WTC11 (cell line): ENCODE measurements at regions not wholly inside any gene's neighbourhood (a gene's known extent, or its start where the extent isn't known, plus 50 kb on each side); places are given as distances from the start of the nearest gene placed in this dataset.
A peak's percentile ranks its signal among the peaks of the same experiment; 100 is the strongest.

Experiments used
- ATAC-seq: fragments of 200-7000 bp; cut with Tn5 transposase; 2 replicates; pipeline ENCODE4 v1.10.0; 2021; ENCODE audit warnings: mild to moderate bottlenecking, moderate library complexity
- CTCF ChIA-PET: fragments of 300-600 bp; sonication (Branson Sonifier 250); formaldehyde crosslinking; loops from one replicate; lab custom pipeline; 2021; ENCODE audit warnings: antibody characterized with exemption; lab: Charles Lee
- POLR2A ChIA-PET: fragments of 350-600 bp; sonication (Branson Sonifier 250); formaldehyde crosslinking; loops from one replicate; lab custom pipeline; 2021; ENCODE audit warnings: antibody characterized with exemption; lab: Charles Lee
- DNase-seq: peaks from one replicate; pipeline ENCODE4 v3.0.0; 2021; ENCODE audit warnings: low spot score
- H3K27ac Mint-ChIP-seq: 2 replicates; pipeline ENCODE4 v1.8.0; 2021; ENCODE audit warnings: mixed read lengths
- H3K27me3 Mint-ChIP-seq: 2 replicates; pipeline ENCODE4 v1.8.0; 2021; ENCODE audit warnings: low read depth, mild to moderate bottlenecking, moderate library complexity, mixed read lengths
- H3K36me3 Mint-ChIP-seq: 2 replicates; pipeline ENCODE4 v1.8.0; 2021; ENCODE audit warnings: mixed read lengths
- H3K4me1 Mint-ChIP-seq: 2 replicates; pipeline ENCODE4 v1.8.0; 2022; ENCODE audit warnings: mixed read lengths
- H3K4me3 Mint-ChIP-seq: 2 replicates; pipeline ENCODE4 v1.8.0; 2021; ENCODE audit warnings: mild to moderate bottlenecking, moderate library complexity, mixed read lengths
- H3K9me3 Mint-ChIP-seq: 2 replicates; pipeline ENCODE4 v1.8.0; 2021; ENCODE audit warnings: mixed read lengths
- AFF4 ChIP-seq: sonication (generic); formaldehyde crosslinking; IDR thresholded peaks from 2 replicates; pipeline ENCODE4 v1.8.1; 2023; ENCODE audit warnings: mild to moderate bottlenecking, missing genetic modification reagents, borderline replicate concordance
- ATF1 ChIP-seq: sonication (generic); formaldehyde crosslinking; IDR thresholded peaks from 2 replicates; pipeline ENCODE4 v1.8.1; 2023; ENCODE audit warnings: mild to moderate bottlenecking, moderate library complexity, missing genetic modification reagents
- ATF3 ChIP-seq: sonication (generic); formaldehyde crosslinking; conservative IDR thresholded peaks from 2 replicates; pipeline ENCODE4 v1.8.1; 2022; ENCODE audit warnings: mild to moderate bottlenecking, missing genetic modification reagents
- CBFB ChIP-seq: sonication (generic); formaldehyde crosslinking; IDR thresholded peaks from 2 replicates; pipeline ENCODE4 v1.8.1; 2022; ENCODE audit warnings: mild to moderate bottlenecking, low read depth, missing genetic modification reagents
- CTCF ChIP-seq: fragments of 200-600 bp; IDR thresholded peaks from 2 replicates; pipeline ENCODE4 v1.8.0; 2022; ENCODE audit warnings: antibody characterized with exemption
- ELF4 ChIP-seq: sonication (generic); formaldehyde crosslinking; IDR thresholded peaks from 2 replicates; pipeline ENCODE4 v1.8.1; 2022; ENCODE audit warnings: low read depth, mild to moderate bottlenecking, moderate library complexity, missing genetic modification reagents
- FOXK1 ChIP-seq: sonication (generic); formaldehyde crosslinking; IDR thresholded peaks from 2 replicates; pipeline ENCODE4 v1.8.0; 2022; ENCODE audit warnings: mild to moderate bottlenecking, moderate library complexity, missing genetic modification reagents
- HMGA2 ChIP-seq: fragments of 250-450 bp; sonication (Bioruptor Pico); IDR thresholded peaks from 2 replicates; pipeline ENCODE4 v1.4.0; 2021; ENCODE audit warnings: mild to moderate bottlenecking, moderate library complexity
- HMGXB4 ChIP-seq: sonication (generic); formaldehyde crosslinking; IDR thresholded peaks from 2 replicates; pipeline ENCODE4 v1.8.1; 2023; ENCODE audit warnings: mild to moderate bottlenecking, moderate library complexity, missing genetic modification reagents
- IRF1 ChIP-seq: sonication (generic); formaldehyde crosslinking; IDR thresholded peaks from 2 replicates; pipeline ENCODE4 v1.8.0; 2023; ENCODE audit warnings: missing genetic modification reagents
- JAZF1 ChIP-seq: fragments of 250-450 bp; sonication (Bioruptor Pico); IDR thresholded peaks from 2 replicates; pipeline ENCODE4 v1.9.0; 2021; ENCODE audit warnings: moderate library complexity, mild to moderate bottlenecking, inconsistent platforms
- JUN ChIP-seq: sonication (generic); formaldehyde crosslinking; IDR thresholded peaks from 2 replicates; pipeline ENCODE4 v1.8.0; 2023; ENCODE audit warnings: mild to moderate bottlenecking, missing genetic modification reagents
- NFATC4 ChIP-seq: fragments of 250-450 bp; sonication (Bioruptor Pico); IDR thresholded peaks from 2 replicates; pipeline ENCODE4 v1.9.0; 2021; ENCODE audit warnings: mild to moderate bottlenecking
- NR3C1 ChIP-seq: sonication (generic); formaldehyde crosslinking; conservative IDR thresholded peaks from 2 replicates; pipeline ENCODE4 v1.8.1; 2023; ENCODE audit warnings: low read depth, mild to moderate bottlenecking, missing genetic modification reagents
- SMAD3 ChIP-seq: sonication (generic); formaldehyde crosslinking; IDR thresholded peaks from 2 replicates; pipeline ENCODE4 v1.8.0; 2022; ENCODE audit warnings: missing genetic modification reagents, mild to moderate bottlenecking, borderline replicate concordance
- SP1 ChIP-seq: sonication (generic); formaldehyde crosslinking; conservative IDR thresholded peaks from 2 replicates; pipeline ENCODE4 v1.8.1; 2022; ENCODE audit warnings: missing genetic modification reagents
- TP53 ChIP-seq: sonication (generic); formaldehyde crosslinking; IDR thresholded peaks from 2 replicates; pipeline ENCODE4 v1.8.1; 2023; ENCODE audit warnings: mild to moderate bottlenecking, missing genetic modification reagents
- ZBTB43 ChIP-seq: sonication (generic); formaldehyde crosslinking; IDR thresholded peaks from 2 replicates; pipeline ENCODE4 v1.8.1; 2023; ENCODE audit warnings: mild to moderate bottlenecking, missing genetic modification reagents
- ZNF219 ChIP-seq: sonication (generic); formaldehyde crosslinking; IDR thresholded peaks from 2 replicates; pipeline ENCODE4 v1.8.0; 2023; ENCODE audit warnings: missing genetic modification reagents, mild to moderate bottlenecking, borderline replicate concordance
- ZNF232 ChIP-seq: sonication (generic); formaldehyde crosslinking; IDR thresholded peaks from 2 replicates; pipeline ENCODE4 v1.8.0; 2022; ENCODE audit warnings: mild to moderate bottlenecking, missing genetic modification reagents
- ZNF281 ChIP-seq: sonication (generic); formaldehyde crosslinking; IDR thresholded peaks from 2 replicates; pipeline ENCODE4 v1.8.0; 2023; ENCODE audit warnings: mild to moderate bottlenecking, missing genetic modification reagents
- TF ChIP-seq, protein P1 (sequence below): sonication (generic); formaldehyde crosslinking; IDR thresholded peaks from 2 replicates; pipeline ENCODE4 v1.8.1; 2023; ENCODE audit warnings: mild to moderate bottlenecking, missing genetic modification reagents

- H3K4me1 Mint-ChIP-seq, result peaks cover 14% of the 10 kb centered on the region
- H3K9me3 Mint-ChIP-seq, result peaks cover 4% of the 10 kb centered on the region; the same call in 1 of the 2 replicates
- H3K27me3 Mint-ChIP-seq, result no peaks in the 10 kb centered on the region
- no peak overlapping the region for H3K27ac Mint-ChIP-seq
- no peak for TF ChIP-seq NFATC4
- no peak for TF ChIP-seq ATF1 (CRISPR knock-in tag)
- TF ChIP-seq ZBTB43, result no peak
- no peak for TF ChIP-seq ZNF232 (CRISPR knock-in tag)
- TF ChIP-seq FOXK1, result no peak
- TF ChIP-seq ZNF219 (CRISPR knock-in tag), result no peak
- TF ChIP-seq CTCF, result no peak
- no peak for TF ChIP-seq HMGXB4 (CRISPR knock-in tag)
- TF ChIP-seq TP53, result no peak
- TF ChIP-seq CBFB, result no peak
- no peak for DNase-seq
- POLR2A ChIA-PET, result no interaction called here
- CTCF ChIA-PET, result no interaction called here
- no peak overlapping the region for H3K4me3 Mint-ChIP-seq
- ATAC-seq, result peak; percentile 51
- H3K36me3 Mint-ChIP-seq, result peaks cover 3% of the 10 kb centered on the region; the same call in 1 of the 2 replicates
Observed at GRCh38 chr21:38605236-38605635, 107.0 kb upstream of the ERG start.

- peaks cover 5% of the 10 kb centered on the region for H3K4me1 Mint-ChIP-seq
- ATAC-seq (no peak), DNase-seq (no peak)
- H3K27ac Mint-ChIP-seq, result no peak overlapping the region
- ChIA-PET POLR2A (no interaction called here), CTCF (no interaction called here)
- peaks cover 4% of the 10 kb centered on the region; the same call in 1 of the 2 replicates for H3K9me3 Mint-ChIP-seq
- H3K27me3 Mint-ChIP-seq, result no peaks in the 10 kb centered on the region; the same call in none of the 2 replicates
- H3K4me3 Mint-ChIP-seq, result no peak overlapping the region
- peaks cover 3% of the 10 kb centered on the region; the same call in 1 of the 2 replicates for H3K36me3 Mint-ChIP-seq
- no peak for TF ChIP-seq ZNF281 (CRISPR knock-in tag)
- TF ChIP-seq SP1 (CRISPR knock-in tag), result no peak
- no peak for TF ChIP-seq JAZF1 (CRISPR knock-in tag)
- TF ChIP-seq HMGA2 (CRISPR knock-in tag), result no peak
- TF ChIP-seq JUN (CRISPR knock-in tag), result no peak
- no peak for TF ChIP-seq NR3C1 (CRISPR knock-in tag)
- TF ChIP-seq AFF4 (CRISPR knock-in tag), result no peak
- TF ChIP-seq ATF3 (CRISPR knock-in tag), result no peak
- TF ChIP-seq ELF4, result no peak
- TF ChIP-seq, protein P1, sequence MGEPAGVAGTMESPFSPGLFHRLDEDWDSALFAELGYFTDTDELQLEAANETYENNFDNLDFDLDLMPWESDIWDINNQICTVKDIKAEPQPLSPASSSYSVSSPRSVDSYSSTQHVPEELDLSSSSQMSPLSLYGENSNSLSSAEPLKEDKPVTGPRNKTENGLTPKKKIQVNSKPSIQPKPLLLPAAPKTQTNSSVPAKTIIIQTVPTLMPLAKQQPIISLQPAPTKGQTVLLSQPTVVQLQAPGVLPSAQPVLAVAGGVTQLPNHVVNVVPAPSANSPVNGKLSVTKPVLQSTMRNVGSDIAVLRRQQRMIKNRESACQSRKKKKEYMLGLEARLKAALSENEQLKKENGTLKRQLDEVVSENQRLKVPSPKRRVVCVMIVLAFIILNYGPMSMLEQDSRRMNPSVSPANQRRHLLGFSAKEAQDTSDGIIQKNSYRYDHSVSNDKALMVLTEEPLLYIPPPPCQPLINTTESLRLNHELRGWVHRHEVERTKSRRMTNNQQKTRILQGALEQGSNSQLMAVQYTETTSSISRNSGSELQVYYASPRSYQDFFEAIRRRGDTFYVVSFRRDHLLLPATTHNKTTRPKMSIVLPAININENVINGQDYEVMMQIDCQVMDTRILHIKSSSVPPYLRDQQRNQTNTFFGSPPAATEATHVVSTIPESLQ (CRISPR knock-in tag), result no peak
- TF ChIP-seq IRF1 (CRISPR knock-in tag), result no peak
- TF ChIP-seq SMAD3, result no peak
Observed at GRCh38 chr21:38609580-38609979, 111.3 kb upstream of the ERG start.
